Vagina (tissue), 2 donors: ENCODE measurements at regions not wholly inside any gene's neighbourhood (a gene's known extent, or its start where the extent isn't known, plus 50 kb on each side); places are given as distances from the start of the nearest gene placed in this dataset.

Experiments
- CTCF ChIP-seq, 3 experiments: fragments of 450-650 bp in 2 of 3; fragments of 200-600 bp in 1 of 3; sonication (generic) in 1 of 3; IDR thresholded peaks; one replicate each; pipeline ENCODE4 v1.5.1; 2017 to 2019; ENCODE audit warnings: antibody characterized with exemption in 3 of 3, mild to moderate bottlenecking in 2 of 3, moderate library complexity in 2 of 3
- POLR2A ChIP-seq, 2 donors: fragments of 450-650 bp; IDR thresholded peaks; one replicate each; pipeline ENCODE4 v1.6.1; 2017; ENCODE audit warnings: antibody characterized with exemption in 2 of 2, mild to moderate bottlenecking in 2 of 2, moderate library complexity in 2 of 2

- no peak for TF ChIP-seq POLR2A (IDR thresholded peaks at IDR 0.05)
- TF ChIP-seq CTCF (IDR thresholded peaks at IDR 0.05), result no peak
Measured at GRCh38 chr1:221437926-221438325, 304.0 kb downstream of the DUSP10 start.
